Hepatocyte (in vitro differentiated cells): ENCODE measurements at regions not wholly inside any gene's neighbourhood (a gene's known extent, or its start where the extent isn't known, plus 50 kb on each side); places are given as distances from the start of the nearest gene placed in this dataset.

Experiments used
- DNase-seq: peaks from one replicate; pipeline ENCODE4 v3.0.0-alpha.2; 2016; ENCODE audit warnings: low spot score
- H2AFZ ChIP-seq: fragments of 200-600 bp; sonication (generic); 2 replicates; pipeline ENCODE4 v1.6.0; 2016; ENCODE audit warnings: antibody characterized with exemption, mild to moderate bottlenecking
- H3K27ac ChIP-seq: fragments of 200-600 bp; sonication (generic); 2 replicates; pipeline ENCODE4 v1.5.1; 2016; ENCODE audit warnings: mild to moderate bottlenecking
- H3K27me3 ChIP-seq: fragments of 200-600 bp; sonication (generic); 2 replicates; pipeline ENCODE4 v1.6.1; 2016
- H3K36me3 ChIP-seq: fragments of 200-600 bp; sonication (generic); replicated peaks from 2 replicates; pipeline ENCODE4 v1.5.1; 2016; ENCODE audit warnings: low read depth; ENCODE audit not compliant: insufficient read depth
- H3K4me1 ChIP-seq: fragments of 200-600 bp; sonication (generic); 2 replicates; pipeline ENCODE4 v1.5.1; 2016; ENCODE audit warnings: mild to moderate bottlenecking, moderate library complexity; ENCODE audit not compliant: insufficient read depth
- H3K4me2 ChIP-seq: fragments of 200-600 bp; sonication (generic); 2 replicates; pipeline ENCODE4 v1.6.0; 2016
- H3K4me3 ChIP-seq: fragments of 200-600 bp; sonication (generic); 2 replicates; pipeline ENCODE4 v1.5.1; 2016; ENCODE audit warnings: mild to moderate bottlenecking
- H3K79me2 ChIP-seq: fragments of 200-600 bp; sonication (generic); 2 replicates; pipeline ENCODE4 v1.6.0; 2017; ENCODE audit warnings: mild to moderate bottlenecking
- H3K9me2 ChIP-seq: fragments of 200-600 bp; sonication (generic); replicated peaks from 2 replicates; pipeline ENCODE4 v1.6.0; 2017; ENCODE audit warnings: mild to moderate bottlenecking; ENCODE audit not compliant: insufficient read depth
- H3K9me3 ChIP-seq: fragments of 200-600 bp; sonication (generic); 2 replicates; pipeline ENCODE4 v1.5.1; 2016; ENCODE audit warnings: low read depth, mild to moderate bottlenecking
- H4K20me1 ChIP-seq: fragments of 200-600 bp; sonication (generic); 2 replicates; pipeline ENCODE4 v1.6.0; 2016; ENCODE audit warnings: mild to moderate bottlenecking; ENCODE audit not compliant: insufficient read depth, poor library complexity, severe bottlenecking
- EZH2 ChIP-seq: fragments of 200-600 bp; sonication (generic); IDR thresholded peaks from 2 replicates; pipeline ENCODE4 v1.6.1; 2016; ENCODE audit warnings: antibody characterized with exemption, mild to moderate bottlenecking, borderline replicate concordance
- EZH2phosphoT487 ChIP-seq: fragments of 200-600 bp; sonication (generic); IDR thresholded peaks from one replicate; pipeline ENCODE4 v1.6.1; 2018; ENCODE audit warnings: antibody characterized with exemption, mild to moderate bottlenecking, low read depth, moderate library complexity; ENCODE audit not compliant: unreplicated experiment, severe bottlenecking
- WGBS: methylation state at CpG from one replicate; pipeline ENCODE4 v1.1.6; 2016; ENCODE audit warnings: low lambda C conversion rate; ENCODE audit errors: missing lambda C conversion rate; 5-methylcytosine and 5-hydroxymethylcytosine counted together
- TF ChIP-seq, protein P1 (sequence below): fragments of 200-600 bp; sonication (generic); IDR thresholded peaks from 2 replicates; pipeline ENCODE4 v1.5.1; 2016; ENCODE audit warnings: antibody characterized with exemption, mild to moderate bottlenecking; ENCODE audit not compliant: poor library complexity

DNA sequence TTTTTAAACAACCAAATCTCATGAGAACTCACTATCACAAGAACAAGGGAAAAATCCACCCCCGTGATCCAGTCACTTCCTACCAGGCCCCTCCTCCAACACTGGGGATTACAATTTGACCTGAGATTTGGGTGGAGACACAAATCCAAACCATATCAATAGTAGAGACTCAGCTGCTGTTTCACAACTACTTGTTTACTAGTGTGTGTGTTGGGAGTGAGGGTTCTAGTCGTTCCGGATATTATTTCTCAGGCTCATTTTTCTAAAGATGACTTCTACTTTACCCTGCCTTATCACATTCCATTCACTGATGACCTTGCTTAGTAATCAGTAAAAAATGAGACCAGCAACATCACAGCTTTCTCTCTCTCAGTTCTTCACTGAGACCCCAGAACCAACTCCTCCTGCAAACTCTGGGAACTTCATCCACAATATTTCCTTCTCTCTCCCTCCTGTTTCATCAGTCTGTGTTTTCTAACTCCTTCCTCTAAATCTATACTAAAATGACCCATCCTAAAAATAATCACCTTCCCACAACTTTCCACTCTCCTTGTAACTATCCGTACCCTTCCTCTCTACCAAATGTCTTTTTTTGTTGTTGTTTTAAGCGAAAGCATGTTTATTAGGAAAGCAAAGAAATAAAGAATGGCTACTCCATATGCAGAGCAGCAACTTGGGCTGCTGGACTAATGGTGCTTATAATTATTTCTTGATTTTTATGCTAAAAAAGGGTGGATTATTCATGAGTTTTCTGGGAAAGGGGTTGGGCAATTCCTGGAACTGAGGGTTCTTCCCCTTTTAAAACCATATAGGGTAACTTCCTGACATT lies 121.5 kb upstream of the SPRY4 start:
- no peaks in the 10 kb centered on the region for H3K27me3 ChIP-seq
- no peaks in the 10 kb centered on the region for H3K36me3 ChIP-seq
- H4K20me1 ChIP-seq: no peaks in the 10 kb centered on the region
- H3K4me1 ChIP-seq: no peaks in the 10 kb centered on the region
- H3K4me2 ChIP-seq: peak overlapping the region; percentile 13
- no peak overlapping the region for H3K4me3 ChIP-seq
- H3K9me3 ChIP-seq: no peaks in the 10 kb centered on the region
- TF ChIP-seq EZH2 (no peak), EZH2phosphoT487 (no peak)
- TF ChIP-seq, protein P1, sequence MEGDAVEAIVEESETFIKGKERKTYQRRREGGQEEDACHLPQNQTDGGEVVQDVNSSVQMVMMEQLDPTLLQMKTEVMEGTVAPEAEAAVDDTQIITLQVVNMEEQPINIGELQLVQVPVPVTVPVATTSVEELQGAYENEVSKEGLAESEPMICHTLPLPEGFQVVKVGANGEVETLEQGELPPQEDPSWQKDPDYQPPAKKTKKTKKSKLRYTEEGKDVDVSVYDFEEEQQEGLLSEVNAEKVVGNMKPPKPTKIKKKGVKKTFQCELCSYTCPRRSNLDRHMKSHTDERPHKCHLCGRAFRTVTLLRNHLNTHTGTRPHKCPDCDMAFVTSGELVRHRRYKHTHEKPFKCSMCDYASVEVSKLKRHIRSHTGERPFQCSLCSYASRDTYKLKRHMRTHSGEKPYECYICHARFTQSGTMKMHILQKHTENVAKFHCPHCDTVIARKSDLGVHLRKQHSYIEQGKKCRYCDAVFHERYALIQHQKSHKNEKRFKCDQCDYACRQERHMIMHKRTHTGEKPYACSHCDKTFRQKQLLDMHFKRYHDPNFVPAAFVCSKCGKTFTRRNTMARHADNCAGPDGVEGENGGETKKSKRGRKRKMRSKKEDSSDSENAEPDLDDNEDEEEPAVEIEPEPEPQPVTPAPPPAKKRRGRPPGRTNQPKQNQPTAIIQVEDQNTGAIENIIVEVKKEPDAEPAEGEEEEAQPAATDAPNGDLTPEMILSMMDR: no peak
- H3K27ac ChIP-seq: peak overlapping the region; percentile 71
- 52% methylated on average over 5 of the region's 5 CpGs for WGBS
- no peaks in the 10 kb centered on the region for H3K9me2 ChIP-seq
- H2AFZ ChIP-seq: peak overlapping the region; percentile 12
- no peaks in the 10 kb centered on the region for H3K79me2 ChIP-seq
- DNase-seq: peak; percentile 10

DNA sequence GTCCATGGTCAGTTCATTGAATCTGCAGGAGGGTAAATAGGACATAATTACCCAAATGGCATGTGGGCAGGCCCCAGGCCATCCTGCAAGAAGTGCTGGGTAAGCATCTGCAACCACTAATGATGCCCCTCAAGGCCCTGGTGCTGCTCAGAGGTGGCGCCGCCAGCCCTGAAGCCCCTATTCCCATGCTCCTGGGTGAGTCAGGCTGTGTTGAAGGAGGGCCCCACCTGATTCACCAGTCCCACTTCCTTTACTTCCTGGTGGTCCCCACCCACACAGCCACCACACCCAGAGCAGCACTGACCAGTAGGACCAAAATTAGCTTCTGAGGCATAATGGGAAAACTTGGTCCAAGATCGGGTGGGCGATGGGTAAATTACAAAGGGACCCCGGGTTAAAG lies 120.4 kb upstream of the SPRY4 start:
- Histone ChIP-seq H3K4me1 (no peaks in the 10 kb centered on the region), H3K79me2 (no peaks in the 10 kb centered on the region), H2AFZ (no peak overlapping the region), H3K36me3 (no peaks in the 10 kb centered on the region), H3K27me3 (no peaks in the 10 kb centered on the region), H4K20me1 (no peaks in the 10 kb centered on the region), H3K9me3 (no peaks in the 10 kb centered on the region), H3K4me3 (no peak overlapping the region), H3K27ac (no peak overlapping the region), H3K4me2 (no peak overlapping the region), H3K9me2 (no peaks in the 10 kb centered on the region)
- 93% methylated on average over 5 of the region's 5 CpGs for WGBS
- no peak for DNase-seq
- TF ChIP-seq EZH2 (no peak), EZH2phosphoT487 (no peak)
- TF ChIP-seq, protein P1: no peak

DNA sequence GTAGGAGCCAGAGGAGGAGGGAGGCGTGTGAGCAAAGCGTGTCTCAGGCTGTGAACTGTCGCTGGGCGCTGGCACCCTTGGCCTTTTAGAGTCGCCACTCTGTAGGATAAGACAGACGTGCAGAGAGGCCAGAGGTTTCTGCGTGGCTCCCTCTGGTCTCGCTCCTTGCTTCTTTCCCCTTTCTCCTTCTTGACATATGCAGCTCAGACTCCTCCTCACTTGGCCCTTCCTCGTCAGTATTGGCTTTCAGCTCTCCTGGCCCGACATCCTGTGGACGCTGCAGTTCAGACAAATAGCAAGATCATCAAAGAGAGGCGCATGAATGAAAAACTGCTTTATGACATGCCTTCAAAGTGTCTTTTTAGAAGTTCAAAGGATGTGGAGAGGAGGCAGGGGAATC lies 116.8 kb upstream of the SPRY4 start:
- Histone ChIP-seq H3K79me2 (no peaks in the 10 kb centered on the region), H3K27ac (no peak overlapping the region), H4K20me1 (no peaks in the 10 kb centered on the region), H3K4me2 (no peak overlapping the region), H3K27me3 (no peaks in the 10 kb centered on the region), H3K36me3 (no peaks in the 10 kb centered on the region), H3K4me1 (no peaks in the 10 kb centered on the region), H2AFZ (no peak overlapping the region), H3K4me3 (no peak overlapping the region), H3K9me2 (no peaks in the 10 kb centered on the region), H3K9me3 (no peaks in the 10 kb centered on the region)
- DNase-seq: peak; percentile 22
- TF ChIP-seq, protein P1: peak; percentile 31
- TF ChIP-seq EZH2phosphoT487 (no peak), EZH2 (no peak)
- WGBS: 58% methylated on average over 12 of the region's 12 CpGs
